ENCODE measurements at regions not wholly inside any gene's neighbourhood (a gene's known extent, or its start where the extent isn't known, plus 50 kb on each side); places are given as distances from the start of the nearest gene placed in this dataset.

DNA sequence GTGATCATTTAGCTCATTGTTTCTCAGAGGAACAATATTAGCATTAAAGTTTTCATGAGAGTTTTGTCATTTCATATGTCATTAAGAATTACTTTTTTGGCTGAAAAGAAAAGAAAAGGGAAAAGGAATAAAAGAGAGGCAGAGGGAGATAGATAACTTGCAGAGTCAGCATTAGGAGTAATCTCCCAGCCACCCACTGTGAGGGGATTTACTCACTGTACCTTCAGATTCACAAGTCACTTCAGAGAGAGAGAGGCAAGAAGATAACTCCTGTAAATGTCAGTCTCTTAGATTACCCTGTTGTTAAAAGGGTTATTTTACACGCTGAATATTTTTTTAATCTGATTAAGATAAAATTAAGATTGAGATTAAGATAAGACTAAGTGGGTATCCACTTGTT, 125.2 kb downstream of the POU4F1 start:
- Histone ChIP-seq H3K27ac (ENCODE audit: low read length) (no peak overlapping the region), H3K9ac (ENCODE audit: low read length) (no peak overlapping the region), H3K36me3 (ENCODE audit: control insufficient read depth, low read depth, low read length) (no peaks in the 10 kb centered on the region), H3K4me3 (ENCODE audit: low read length) (no peak overlapping the region), H3K27me3 (ENCODE audit: control insufficient read depth, insufficient read depth, low read length) (no peaks in the 10 kb centered on the region), H3K4me1 (ENCODE audit: control insufficient read depth, low read depth, low read length) (no peaks in the 10 kb centered on the region), H3K9me3 (ENCODE audit: control insufficient read depth, low read depth, low read length) (no peaks in the 10 kb centered on the region)

DNA sequence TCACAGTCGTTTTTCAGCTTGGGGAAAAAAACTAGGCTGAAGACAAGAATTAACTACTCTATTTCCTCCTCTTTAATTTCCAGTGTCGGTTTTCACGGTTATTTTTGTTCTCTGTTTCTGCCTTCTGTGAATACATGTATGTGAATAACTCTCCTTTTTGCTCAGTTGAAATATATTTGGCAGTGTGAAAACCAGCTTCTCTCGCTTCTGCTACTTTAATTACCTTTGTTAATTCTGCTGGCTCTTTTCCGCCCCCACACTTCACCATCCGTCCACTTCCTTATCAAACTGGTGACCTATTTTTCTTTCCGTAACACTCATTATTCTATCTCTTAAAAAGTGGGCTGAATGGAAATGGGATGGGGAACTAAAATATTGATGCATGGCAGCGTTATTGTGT, 126.4 kb downstream of the POU4F1 start:
- no peak overlapping the region for H3K9ac ChIP-seq (ENCODE audit: low read length)

DNA sequence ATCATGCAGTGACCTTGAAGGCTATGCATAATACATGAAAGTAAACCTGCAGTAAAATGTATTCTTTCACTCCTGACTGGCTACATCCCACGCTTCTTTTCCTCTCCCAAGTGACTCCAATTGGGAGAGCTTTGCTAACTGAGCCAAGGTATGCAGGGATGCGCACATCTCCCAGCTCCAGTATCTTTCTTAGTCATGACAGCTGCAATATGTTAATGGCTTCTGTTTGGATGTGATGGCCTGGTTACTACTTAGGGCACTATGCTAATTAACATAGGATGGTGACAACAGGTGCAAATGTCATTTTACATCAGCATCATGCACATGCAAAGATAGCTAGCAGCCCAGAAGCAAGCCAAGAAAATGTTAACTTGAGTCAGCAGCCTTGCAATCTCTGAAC, 134.7 kb downstream of the POU4F1 start:
- Histone ChIP-seq H3K4me3 (ENCODE audit: low read length) (no peak overlapping the region), H3K9me3 (ENCODE audit: control insufficient read depth, low read depth, low read length) (no peaks in the 10 kb centered on the region), H3K27ac (ENCODE audit: low read length) (no peak overlapping the region), H3K27me3 (ENCODE audit: control insufficient read depth, insufficient read depth, low read length) (no peaks in the 10 kb centered on the region), H3K9ac (ENCODE audit: low read length) (no peak overlapping the region), H3K36me3 (ENCODE audit: control insufficient read depth, low read depth, low read length) (no peaks in the 10 kb centered on the region), H3K4me1 (ENCODE audit: control insufficient read depth, low read depth, low read length) (no peaks in the 10 kb centered on the region)

More for the DNA sequence above, 126.4 kb downstream of the POU4F1 start:
- H3K36me3 ChIP-seq (ENCODE audit: control insufficient read depth, low read depth, low read length): no peaks in the 10 kb centered on the region
- no peak overlapping the region for H3K27ac ChIP-seq (ENCODE audit: low read length)
- no peaks in the 10 kb centered on the region for H3K27me3 ChIP-seq (ENCODE audit: control insufficient read depth, insufficient read depth, low read length)
- H3K4me1 ChIP-seq (ENCODE audit: control insufficient read depth, low read depth, low read length): no peaks in the 10 kb centered on the region
- H3K4me3 ChIP-seq (ENCODE audit: low read length): no peak overlapping the region
- no peaks in the 10 kb centered on the region for H3K9me3 ChIP-seq (ENCODE audit: control insufficient read depth, low read depth, low read length)

DNA sequence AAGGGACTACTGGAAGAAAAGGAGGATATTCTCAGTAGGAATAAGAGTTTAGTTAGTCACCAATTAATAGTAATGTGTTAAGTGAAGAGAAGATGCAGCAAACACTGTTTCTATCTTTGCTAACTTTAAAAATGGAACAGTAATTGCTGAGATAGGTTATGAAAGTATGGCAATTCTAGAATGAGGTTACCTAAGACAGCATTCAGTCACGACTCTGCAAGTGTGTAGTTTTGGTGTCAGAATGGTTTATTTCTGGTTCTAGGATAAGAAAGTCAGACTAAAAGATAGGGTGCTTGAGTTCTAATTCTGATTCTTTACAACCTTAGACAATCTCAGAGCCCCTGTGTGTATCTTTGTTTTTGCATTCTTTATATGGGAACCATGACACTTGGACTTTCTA, 138.1 kb downstream of the POU4F1 start:
- no peaks in the 10 kb centered on the region for H3K36me3 ChIP-seq (ENCODE audit: control insufficient read depth, low read depth, low read length)
- H3K4me1 ChIP-seq (ENCODE audit: control insufficient read depth, low read depth, low read length): no peaks in the 10 kb centered on the region
- no peak overlapping the region for H3K4me3 ChIP-seq (ENCODE audit: low read length)
- no peaks in the 10 kb centered on the region for H3K9me3 ChIP-seq (ENCODE audit: control insufficient read depth, low read depth, low read length)
- H3K27ac ChIP-seq (ENCODE audit: low read length): no peak overlapping the region
- no peaks in the 10 kb centered on the region for H3K27me3 ChIP-seq (ENCODE audit: control insufficient read depth, insufficient read depth, low read length)
- H3K9ac ChIP-seq (ENCODE audit: low read length): no peak overlapping the region

DNA sequence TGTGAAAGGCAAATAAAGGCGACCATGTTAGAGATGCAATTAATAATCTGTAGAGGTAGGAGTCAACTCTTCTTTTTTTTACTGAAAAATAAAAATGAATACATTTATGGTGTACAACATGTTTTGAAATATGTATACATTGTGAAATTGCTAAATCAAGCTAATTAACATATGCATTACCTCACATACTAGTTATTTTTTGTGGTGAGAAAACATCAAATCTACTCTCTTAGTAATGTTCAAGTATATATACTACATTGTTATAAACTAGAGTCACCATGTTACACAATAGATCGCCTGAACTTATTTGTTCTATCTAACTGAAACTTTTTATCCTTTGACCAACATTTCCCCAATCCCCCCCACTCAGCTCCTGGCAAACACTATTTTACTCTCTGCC, 143.2 kb downstream of the POU4F1 start:
- Histone ChIP-seq H3K27me3 (ENCODE audit: control insufficient read depth, insufficient read depth, low read length) (no peaks in the 10 kb centered on the region), H3K4me3 (ENCODE audit: low read length) (no peak overlapping the region), H3K4me1 (ENCODE audit: control insufficient read depth, low read depth, low read length) (no peaks in the 10 kb centered on the region), H3K9ac (ENCODE audit: low read length) (no peak overlapping the region), H3K36me3 (ENCODE audit: control insufficient read depth, low read depth, low read length) (no peaks in the 10 kb centered on the region), H3K9me3 (ENCODE audit: control insufficient read depth, low read depth, low read length) (no peaks in the 10 kb centered on the region), H3K27ac (ENCODE audit: low read length) (no peak overlapping the region)

DNA sequence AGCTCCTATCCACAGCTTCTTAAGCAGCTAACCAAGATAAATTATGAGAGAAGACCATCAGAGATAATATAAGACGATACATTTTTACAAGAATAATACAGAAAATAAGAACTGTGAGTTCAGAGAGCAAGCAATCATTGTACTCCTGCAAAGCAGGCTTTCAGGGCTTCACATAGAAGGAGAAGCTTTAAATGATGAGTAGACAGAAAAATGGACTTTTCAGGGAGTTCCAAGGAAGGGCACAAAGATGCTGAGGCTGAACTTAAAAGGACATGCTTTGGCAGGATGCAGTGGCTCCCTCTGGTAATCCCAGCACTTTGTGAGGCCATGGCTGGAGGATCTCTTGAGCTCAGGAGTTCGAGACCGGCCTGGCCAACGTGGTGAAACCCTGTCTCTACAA, 159.5 kb downstream of the POU4F1 start:
- Histone ChIP-seq H3K36me3 (ENCODE audit: control insufficient read depth, low read depth, low read length) (no peaks in the 10 kb centered on the region), H3K27me3 (ENCODE audit: control insufficient read depth, insufficient read depth, low read length) (no peaks in the 10 kb centered on the region), H3K4me1 (ENCODE audit: control insufficient read depth, low read depth, low read length) (no peaks in the 10 kb centered on the region), H3K27ac (ENCODE audit: low read length) (no peak overlapping the region), H3K9ac (ENCODE audit: low read length) (no peak overlapping the region), H3K4me3 (ENCODE audit: low read length) (no peak overlapping the region), H3K9me3 (ENCODE audit: control insufficient read depth, low read depth, low read length) (no peaks in the 10 kb centered on the region)

DNA sequence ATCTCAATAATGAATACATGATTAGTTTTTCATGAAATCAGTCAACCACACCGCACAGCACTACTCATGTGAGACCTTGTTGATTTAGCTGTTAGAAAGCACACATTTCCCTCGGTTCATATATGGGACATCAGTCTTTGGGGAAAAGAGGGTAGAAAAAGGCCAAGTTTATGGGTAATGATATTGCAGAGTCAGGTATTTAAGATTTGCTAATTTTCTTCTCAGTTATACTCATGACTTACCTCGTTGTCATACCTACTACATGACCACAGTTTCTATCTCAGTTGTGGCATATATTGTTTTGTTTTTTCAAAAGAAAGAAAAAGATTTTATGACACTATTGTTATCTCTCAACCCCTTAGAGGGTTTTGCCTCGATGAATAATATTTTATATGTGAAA, 165.6 kb downstream of the POU4F1 start:
- Histone ChIP-seq H3K36me3 (ENCODE audit: control insufficient read depth, low read depth, low read length) (no peaks in the 10 kb centered on the region), H3K9me3 (ENCODE audit: control insufficient read depth, low read depth, low read length) (no peaks in the 10 kb centered on the region), H3K9ac (ENCODE audit: low read length) (no peak overlapping the region), H3K4me1 (ENCODE audit: control insufficient read depth, low read depth, low read length) (no peaks in the 10 kb centered on the region), H3K27ac (ENCODE audit: low read length) (no peak overlapping the region), H3K4me3 (ENCODE audit: low read length) (no peak overlapping the region), H3K27me3 (ENCODE audit: control insufficient read depth, insufficient read depth, low read length) (no peaks in the 10 kb centered on the region)

DNA sequence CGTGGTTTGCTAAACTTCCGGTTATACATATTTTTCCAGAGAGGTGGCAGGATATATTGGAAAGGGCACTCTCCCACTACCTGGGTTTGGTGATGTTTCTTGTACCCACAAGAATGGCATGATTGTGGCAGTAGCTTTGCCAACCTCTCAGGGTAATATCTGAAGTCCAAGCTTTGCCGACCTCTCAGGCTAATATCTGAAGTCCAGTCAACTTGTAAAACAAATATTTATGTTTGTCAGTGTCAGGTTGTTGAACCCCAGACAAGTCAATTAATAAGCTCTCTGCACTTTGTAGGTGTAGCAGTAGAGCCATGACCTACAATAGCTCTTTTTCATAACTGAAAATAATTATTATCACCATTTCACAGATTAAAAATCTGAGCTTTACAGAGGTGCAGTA, 167.0 kb downstream of the POU4F1 start:
- Histone ChIP-seq H3K4me1 (ENCODE audit: control insufficient read depth, low read depth, low read length) (no peaks in the 10 kb centered on the region), H3K9me3 (ENCODE audit: control insufficient read depth, low read depth, low read length) (no peaks in the 10 kb centered on the region), H3K27me3 (ENCODE audit: control insufficient read depth, insufficient read depth, low read length) (no peaks in the 10 kb centered on the region), H3K36me3 (ENCODE audit: control insufficient read depth, low read depth, low read length) (no peaks in the 10 kb centered on the region), H3K9ac (ENCODE audit: low read length) (no peak overlapping the region), H3K4me3 (ENCODE audit: low read length) (no peak overlapping the region), H3K27ac (ENCODE audit: low read length) (no peak overlapping the region)

DNA sequence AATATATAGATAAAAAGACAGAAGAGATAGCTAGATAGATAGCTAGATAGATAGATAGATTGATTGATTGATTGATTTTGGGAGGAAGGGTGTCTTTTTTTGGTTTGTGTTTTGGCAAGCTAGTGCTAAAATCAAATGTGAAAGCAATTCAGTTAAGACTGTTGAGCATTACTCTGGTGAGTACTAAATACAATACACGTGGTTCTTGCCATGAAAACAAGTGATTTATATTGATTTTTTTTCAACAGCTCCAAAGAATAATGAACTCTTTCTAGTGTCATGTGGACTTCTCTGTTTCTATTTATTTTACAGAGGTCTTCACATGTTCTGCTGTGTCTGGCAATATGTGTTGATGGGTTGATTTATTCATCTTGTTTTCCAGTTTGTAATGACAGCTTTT, 172.0 kb downstream of the POU4F1 start:
- Histone ChIP-seq H3K9ac (ENCODE audit: low read length) (no peak overlapping the region), H3K27me3 (ENCODE audit: control insufficient read depth, insufficient read depth, low read length) (no peaks in the 10 kb centered on the region), H3K4me3 (ENCODE audit: low read length) (no peak overlapping the region), H3K9me3 (ENCODE audit: control insufficient read depth, low read depth, low read length) (no peaks in the 10 kb centered on the region), H3K36me3 (ENCODE audit: control insufficient read depth, low read depth, low read length) (no peaks in the 10 kb centered on the region), H3K4me1 (ENCODE audit: control insufficient read depth, low read depth, low read length) (peaks cover 19% of the 10 kb centered on the region), H3K27ac (ENCODE audit: low read length) (no peak overlapping the region)

DNA sequence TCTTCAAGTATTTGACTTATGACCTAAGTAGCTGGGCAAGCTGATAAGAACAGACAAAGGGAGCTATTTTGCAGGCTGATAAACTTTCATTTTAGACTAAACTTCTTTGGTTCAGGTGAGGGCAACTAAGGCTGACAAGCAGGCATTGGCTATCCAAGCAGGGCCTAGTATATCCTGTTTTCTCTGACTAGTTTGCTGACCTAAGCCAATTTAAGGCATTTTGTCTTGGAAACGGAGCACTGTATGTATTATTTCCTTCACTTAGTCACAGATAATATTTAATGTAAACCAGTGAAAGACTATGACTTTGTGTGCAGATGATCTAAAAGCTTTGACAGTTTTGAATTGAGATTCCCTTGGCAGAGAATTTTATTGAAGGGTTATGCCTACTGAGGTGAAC, 172.5 kb downstream of the POU4F1 start:
- H3K9me3 ChIP-seq (ENCODE audit: control insufficient read depth, low read depth, low read length): no peaks in the 10 kb centered on the region
- H3K4me3 ChIP-seq (ENCODE audit: low read length): peak overlapping the region; percentile 11
- no peaks in the 10 kb centered on the region for H3K27me3 ChIP-seq (ENCODE audit: control insufficient read depth, insufficient read depth, low read length)
- H3K36me3 ChIP-seq (ENCODE audit: control insufficient read depth, low read depth, low read length): no peaks in the 10 kb centered on the region
- peaks cover 19% of the 10 kb centered on the region for H3K4me1 ChIP-seq (ENCODE audit: control insufficient read depth, low read depth, low read length)
- H3K27ac ChIP-seq (ENCODE audit: low read length): no peak overlapping the region
- H3K9ac ChIP-seq (ENCODE audit: low read length): no peak overlapping the region

DNA sequence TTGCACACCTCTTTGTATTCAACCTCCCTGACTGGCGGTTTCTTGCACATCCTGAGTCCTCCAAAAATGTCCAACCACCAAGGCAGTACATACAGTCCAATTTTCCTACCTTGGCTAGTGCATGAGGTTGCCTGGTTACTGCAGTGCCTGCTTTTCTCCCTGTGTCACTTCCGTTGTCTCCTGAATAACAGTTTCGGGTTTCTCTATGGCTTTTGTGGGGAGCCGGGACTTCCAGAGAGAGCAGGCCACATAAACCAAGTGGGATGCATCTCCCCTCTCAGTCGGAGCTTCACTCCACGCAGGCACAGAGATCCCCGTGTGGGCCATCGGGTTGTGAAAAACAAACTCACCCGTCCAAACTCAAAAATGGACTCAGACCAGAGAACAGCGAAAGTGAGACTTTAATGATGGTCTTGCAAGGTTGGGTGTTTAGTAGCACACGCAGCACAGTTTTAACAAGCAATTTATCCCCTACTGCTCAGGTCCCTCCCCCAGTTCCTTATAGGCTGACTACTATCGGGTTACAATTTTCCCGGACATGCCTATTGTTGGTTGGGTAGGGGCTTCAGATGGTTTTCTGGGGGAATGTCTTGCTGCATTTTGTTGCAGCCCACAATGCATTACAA, 173.1 kb downstream of the POU4F1 start:
- no peak overlapping the region for H3K9ac ChIP-seq (ENCODE audit: low read length)
- H3K27me3 ChIP-seq (ENCODE audit: control insufficient read depth, insufficient read depth, low read length): no peaks in the 10 kb centered on the region
- no peak overlapping the region for H3K27ac ChIP-seq (ENCODE audit: low read length)
- no peaks in the 10 kb centered on the region for H3K9me3 ChIP-seq (ENCODE audit: control insufficient read depth, low read depth, low read length)
- peak overlapping the region; percentile 11 for H3K4me3 ChIP-seq (ENCODE audit: low read length)
- peaks cover 19% of the 10 kb centered on the region for H3K4me1 ChIP-seq (ENCODE audit: control insufficient read depth, low read depth, low read length)
- no peaks in the 10 kb centered on the region for H3K36me3 ChIP-seq (ENCODE audit: control insufficient read depth, low read depth, low read length)

DNA sequence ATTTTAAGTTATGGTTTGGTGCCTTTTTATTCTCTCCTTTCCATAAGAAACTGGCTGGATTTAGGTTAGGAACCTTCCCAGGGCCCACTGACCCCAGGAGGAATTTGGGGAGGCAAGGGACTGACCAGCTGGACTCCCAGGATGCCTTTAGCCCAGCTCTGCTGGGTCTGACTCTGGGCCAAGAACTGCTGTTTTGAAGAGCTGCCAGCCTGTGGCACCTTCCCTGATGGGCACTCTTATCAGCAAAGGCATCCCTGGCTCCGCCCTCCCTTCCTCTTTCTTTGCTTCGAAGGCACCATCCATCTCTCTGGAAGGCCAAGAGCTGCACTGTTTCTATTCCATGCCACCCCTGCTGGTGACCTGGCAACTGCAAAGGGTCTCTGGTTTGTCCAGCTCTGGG, 174.7 kb downstream of the POU4F1 start:
- no peak overlapping the region for H3K4me3 ChIP-seq (ENCODE audit: low read length)
- no peaks in the 10 kb centered on the region for H3K27me3 ChIP-seq (ENCODE audit: control insufficient read depth, insufficient read depth, low read length)
- H3K4me1 ChIP-seq (ENCODE audit: control insufficient read depth, low read depth, low read length): peaks cover 19% of the 10 kb centered on the region
- no peaks in the 10 kb centered on the region for H3K9me3 ChIP-seq (ENCODE audit: control insufficient read depth, low read depth, low read length)
- no peak overlapping the region for H3K9ac ChIP-seq (ENCODE audit: low read length)
- no peak overlapping the region for H3K27ac ChIP-seq (ENCODE audit: low read length)
- no peaks in the 10 kb centered on the region for H3K36me3 ChIP-seq (ENCODE audit: control insufficient read depth, low read depth, low read length)
